ENCODE measurements at regions not wholly inside any gene's neighbourhood (a gene's known extent, or its start where the extent isn't known, plus 50 kb on each side); places are given as distances from the start of the nearest gene placed in this dataset.

DNA sequence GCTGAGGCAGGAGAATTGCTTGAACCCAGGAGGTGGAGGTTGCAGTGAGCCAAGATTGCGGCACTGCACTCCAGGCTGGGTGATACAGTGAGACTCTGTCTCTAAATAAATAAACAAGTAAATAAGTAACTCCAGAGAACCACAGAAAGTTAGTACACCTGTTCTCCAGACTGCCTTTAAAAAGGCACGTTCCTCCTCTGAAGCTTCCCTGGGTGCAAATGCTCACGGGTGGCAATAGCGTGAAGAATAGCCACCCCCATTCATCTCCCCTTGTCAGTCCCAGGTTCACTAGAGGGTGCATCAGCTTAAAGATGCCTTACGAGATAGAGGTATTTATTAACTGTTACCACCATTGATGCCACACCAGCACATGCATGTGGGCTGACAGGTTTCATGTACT is 64.3 kb upstream of the RTN4 start:
- no peak for TF ChIP-seq ZFX (IDR thresholded peaks at IDR 0.05)
- TF ChIP-seq, protein P1, sequence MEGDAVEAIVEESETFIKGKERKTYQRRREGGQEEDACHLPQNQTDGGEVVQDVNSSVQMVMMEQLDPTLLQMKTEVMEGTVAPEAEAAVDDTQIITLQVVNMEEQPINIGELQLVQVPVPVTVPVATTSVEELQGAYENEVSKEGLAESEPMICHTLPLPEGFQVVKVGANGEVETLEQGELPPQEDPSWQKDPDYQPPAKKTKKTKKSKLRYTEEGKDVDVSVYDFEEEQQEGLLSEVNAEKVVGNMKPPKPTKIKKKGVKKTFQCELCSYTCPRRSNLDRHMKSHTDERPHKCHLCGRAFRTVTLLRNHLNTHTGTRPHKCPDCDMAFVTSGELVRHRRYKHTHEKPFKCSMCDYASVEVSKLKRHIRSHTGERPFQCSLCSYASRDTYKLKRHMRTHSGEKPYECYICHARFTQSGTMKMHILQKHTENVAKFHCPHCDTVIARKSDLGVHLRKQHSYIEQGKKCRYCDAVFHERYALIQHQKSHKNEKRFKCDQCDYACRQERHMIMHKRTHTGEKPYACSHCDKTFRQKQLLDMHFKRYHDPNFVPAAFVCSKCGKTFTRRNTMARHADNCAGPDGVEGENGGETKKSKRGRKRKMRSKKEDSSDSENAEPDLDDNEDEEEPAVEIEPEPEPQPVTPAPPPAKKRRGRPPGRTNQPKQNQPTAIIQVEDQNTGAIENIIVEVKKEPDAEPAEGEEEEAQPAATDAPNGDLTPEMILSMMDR (conservative IDR thresholded peaks at IDR 0.05) = no peak
- H3K27ac ChIP-seq = no peak overlapping the region

DNA sequence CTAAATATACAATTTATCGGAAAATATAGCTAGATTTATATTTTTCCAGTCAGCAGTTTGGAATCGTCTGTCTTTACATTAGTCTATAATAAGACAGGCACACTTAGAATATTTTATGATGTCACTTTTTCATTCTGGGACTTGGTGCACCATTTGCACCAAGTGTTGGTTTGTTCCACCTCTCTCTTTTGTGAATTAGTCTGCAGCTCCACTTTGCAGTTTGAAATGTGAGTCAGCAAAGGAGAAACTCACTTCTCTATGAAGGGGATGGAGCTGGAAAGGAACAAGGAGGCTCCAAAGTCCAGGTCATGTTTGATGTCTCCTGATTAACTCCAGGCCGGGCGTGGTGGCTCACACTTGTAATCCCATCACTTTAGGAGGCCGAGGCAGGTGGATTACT is 63.8 kb upstream of the RTN4 start:
- TF ChIP-seq, protein P1 (conservative IDR thresholded peaks at IDR 0.05) = no peak
- TF ChIP-seq ZFX (IDR thresholded peaks at IDR 0.05) = no peak
- H3K27ac ChIP-seq = no peak overlapping the region

DNA sequence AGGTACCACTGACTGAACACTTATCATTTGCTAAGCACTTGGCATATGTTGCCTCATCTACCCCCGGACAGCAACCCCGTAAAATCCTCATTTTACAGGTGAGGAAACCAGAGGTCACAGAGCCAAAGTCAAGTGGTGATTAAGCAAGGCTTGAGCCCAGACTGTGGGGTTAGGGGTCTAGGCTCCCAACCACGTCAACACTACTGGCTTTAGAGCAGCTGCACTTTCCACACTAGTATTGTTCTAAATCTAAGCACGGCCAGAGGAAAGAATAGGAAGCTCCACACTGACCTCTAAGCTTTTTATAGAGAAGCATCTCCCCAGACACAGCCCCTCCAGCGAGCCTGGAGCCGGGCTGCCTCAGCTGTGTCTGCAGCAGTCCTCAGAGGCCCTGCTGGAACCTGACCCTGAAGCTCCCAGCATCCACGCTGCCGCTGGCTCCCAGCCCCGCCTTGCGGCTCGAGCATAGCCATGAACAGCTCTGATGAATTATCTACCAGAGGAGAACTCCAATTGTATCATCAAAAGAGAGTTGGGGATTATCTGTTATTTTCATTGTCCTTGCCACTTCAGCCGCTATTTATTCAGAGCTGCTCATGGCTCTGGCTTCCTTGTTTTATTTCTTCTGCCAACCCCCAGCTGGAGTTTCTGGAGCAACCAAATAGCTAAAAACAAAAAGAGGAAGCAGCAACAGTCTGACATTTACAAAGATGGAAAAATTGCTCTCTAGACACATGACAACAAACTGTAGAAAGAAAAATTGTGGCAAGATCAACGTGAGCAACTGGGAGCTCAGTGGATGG is 62.2 kb upstream of the RTN4 start:
- TF ChIP-seq, protein P1 (conservative IDR thresholded peaks at IDR 0.05) = no peak
- no peak for TF ChIP-seq ZFX (IDR thresholded peaks at IDR 0.05)
- H3K27ac ChIP-seq = no peak overlapping the region

DNA sequence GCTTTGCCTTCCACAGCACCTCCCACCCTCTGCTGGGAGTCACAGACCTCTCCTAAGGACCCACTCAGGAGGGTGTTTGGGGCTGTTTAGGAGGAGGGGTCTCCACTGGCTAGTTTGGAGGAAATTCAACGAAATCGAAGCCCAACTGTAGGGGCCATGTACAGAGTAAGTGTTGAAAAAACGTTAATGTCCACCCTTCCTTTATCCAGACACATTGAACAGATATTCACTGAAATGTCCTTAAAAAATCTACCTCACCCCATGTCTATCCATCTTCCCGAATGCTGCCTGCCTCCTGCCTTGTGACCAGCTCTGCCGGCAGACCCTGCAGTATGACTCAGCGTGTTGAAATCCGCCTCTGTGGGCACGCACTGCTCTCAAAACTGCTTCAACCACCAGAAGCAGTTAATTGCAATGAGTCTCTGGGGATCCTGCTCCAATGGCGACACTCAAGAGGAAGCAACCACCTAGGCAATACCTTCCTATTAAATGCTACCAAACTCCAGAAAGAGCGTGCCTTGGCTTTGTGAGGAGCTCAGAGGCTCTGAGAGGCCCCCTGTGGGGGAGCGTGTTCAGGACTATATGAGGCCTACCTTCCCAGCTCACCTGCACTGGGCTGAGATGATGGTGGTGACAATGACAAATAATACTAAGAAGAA is 61.4 kb upstream of the RTN4 start:
- H3K27ac ChIP-seq = no peak overlapping the region
- TF ChIP-seq, protein P1 (conservative IDR thresholded peaks at IDR 0.05) = no peak
- TF ChIP-seq ZFX (IDR thresholded peaks at IDR 0.05) = no peak

DNA sequence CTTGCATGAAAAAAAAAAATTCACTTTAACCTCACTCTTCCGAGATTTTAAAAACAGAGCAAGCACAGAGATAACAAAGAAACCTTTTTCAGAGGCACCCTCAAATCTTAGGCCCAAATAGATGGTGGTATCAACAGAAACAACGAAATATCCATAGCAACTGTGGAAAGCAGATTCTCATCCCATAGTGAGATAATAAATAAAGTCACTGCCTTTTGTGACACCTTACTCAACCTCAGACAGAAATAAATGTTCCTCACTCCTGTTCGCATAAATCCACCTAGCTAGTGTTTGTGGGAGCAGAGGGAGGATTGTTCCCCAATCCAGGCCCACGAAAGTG is 60.9 kb upstream of the RTN4 start:
- TF ChIP-seq ZFX (IDR thresholded peaks at IDR 0.05) = no peak
- TF ChIP-seq, protein P1 (conservative IDR thresholded peaks at IDR 0.05) = no peak
- H3K27ac ChIP-seq = no peak overlapping the region

DNA sequence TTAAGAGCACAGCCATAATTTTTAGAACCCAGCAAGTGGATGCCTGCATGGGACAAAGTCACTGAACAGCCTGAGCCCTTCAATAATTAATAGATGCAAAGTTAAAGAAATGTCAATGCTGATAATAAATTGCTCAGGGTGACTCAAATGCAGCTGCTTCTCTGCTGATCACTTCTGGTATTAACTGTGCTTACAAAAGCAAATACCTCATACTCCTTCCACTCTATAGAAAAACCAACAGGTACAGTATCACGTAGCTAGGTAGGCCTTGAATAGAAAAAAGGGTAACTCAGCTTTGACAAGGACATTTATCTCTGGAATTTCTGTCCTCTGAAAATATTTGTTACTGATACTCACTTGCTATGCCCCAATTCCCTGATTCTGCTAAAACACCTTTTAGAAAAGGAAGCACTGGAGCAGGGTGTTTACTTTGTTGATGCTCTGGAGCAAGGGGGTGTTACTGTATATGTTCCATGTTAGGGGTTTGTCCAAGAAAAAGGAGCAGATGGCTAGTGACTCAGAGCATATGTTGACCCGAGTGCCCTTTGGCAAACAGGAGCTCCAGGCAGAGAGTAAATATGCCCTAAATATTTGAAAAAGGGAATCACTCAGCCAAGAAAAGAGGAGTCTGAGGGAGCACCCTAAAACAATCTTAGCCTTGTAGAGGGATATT is 59.1 kb upstream of the RTN4 start:
- no peak for TF ChIP-seq ZFX (IDR thresholded peaks at IDR 0.05)
- TF ChIP-seq, protein P1 (conservative IDR thresholded peaks at IDR 0.05) = no peak

More for the DNA sequence above, 59.1 kb upstream of the RTN4 start:
- no peak overlapping the region for H3K27ac ChIP-seq
